ENCODE measurements at regions not wholly inside any gene's neighbourhood (a gene's known extent, or its start where the extent isn't known, plus 50 kb on each side); places are given as distances from the start of the nearest gene placed in this dataset.

DNA sequence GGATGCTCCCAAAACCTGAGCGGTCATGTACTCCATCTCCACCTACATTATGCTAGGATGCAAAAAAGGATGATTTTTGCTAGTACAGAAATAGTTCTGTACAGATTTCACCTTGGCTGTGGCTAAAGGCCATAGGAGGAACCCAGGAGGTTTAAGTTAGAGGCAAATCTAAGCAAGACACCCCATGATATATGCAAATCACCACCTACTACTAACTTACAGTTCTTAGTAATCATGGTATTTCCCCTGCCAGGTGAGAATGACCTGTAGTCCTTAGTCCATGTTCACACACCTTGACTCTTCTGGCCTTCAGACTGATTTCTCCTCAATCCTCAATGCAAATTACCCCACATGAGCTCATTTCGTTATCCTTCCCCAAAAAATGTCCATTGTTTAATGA lies 154.2 kb downstream of the IMPG2 start:
- no peaks in the 10 kb centered on the region for H3K4me1 Mint-ChIP-seq (ENCODE audit: low read depth, unreplicated experiment)
- H3K4me3 Mint-ChIP-seq (ENCODE audit: unreplicated experiment), result no peak overlapping the region
- intact Hi-C loops (cut with micrococcal nuclease; ENCODE audit: unreplicated experiment), result no loop called here
- peaks cover 10% of the 10 kb centered on the region for H3K27me3 Mint-ChIP-seq (ENCODE audit: insufficient read depth, unreplicated experiment)
- POLR2A ChIA-PET, result interaction anchor here (0.6 kb wide), 1 partner anchor 433 kb away, joined by 3 read pairs; no protein-coding TSS in a partner anchor
- H3K9me3 Mint-ChIP-seq (ENCODE audit: unreplicated experiment), result no peaks in the 10 kb centered on the region
- no peak overlapping the region for H3K27ac Mint-ChIP-seq (ENCODE audit: unreplicated experiment)
- no peaks in the 10 kb centered on the region for H3K27me3 ChIP-seq (replicated peaks; ENCODE audit: control insufficient read depth, insufficient read depth, low read length)
- no peak overlapping the region for H3K4me3 ChIP-seq (ENCODE audit: low read depth, low read length)
- BruUV-seq (replicated peaks), result no TSS peak
- DNase-seq, result no peak
- H3K4me1 ChIP-seq, result no peaks in the 10 kb centered on the region
- no peaks in the 10 kb centered on the region for H3K9me3 ChIP-seq
- H3K36me3 ChIP-seq (ENCODE audit: control insufficient read depth, insufficient read depth, low read length), result no peaks in the 10 kb centered on the region
- H3K36me3 Mint-ChIP-seq (ENCODE audit: insufficient read depth, unreplicated experiment), result no peaks in the 10 kb centered on the region
- CTCF ChIA-PET, result no interaction called here
- TF ChIP-seq, protein P1, sequence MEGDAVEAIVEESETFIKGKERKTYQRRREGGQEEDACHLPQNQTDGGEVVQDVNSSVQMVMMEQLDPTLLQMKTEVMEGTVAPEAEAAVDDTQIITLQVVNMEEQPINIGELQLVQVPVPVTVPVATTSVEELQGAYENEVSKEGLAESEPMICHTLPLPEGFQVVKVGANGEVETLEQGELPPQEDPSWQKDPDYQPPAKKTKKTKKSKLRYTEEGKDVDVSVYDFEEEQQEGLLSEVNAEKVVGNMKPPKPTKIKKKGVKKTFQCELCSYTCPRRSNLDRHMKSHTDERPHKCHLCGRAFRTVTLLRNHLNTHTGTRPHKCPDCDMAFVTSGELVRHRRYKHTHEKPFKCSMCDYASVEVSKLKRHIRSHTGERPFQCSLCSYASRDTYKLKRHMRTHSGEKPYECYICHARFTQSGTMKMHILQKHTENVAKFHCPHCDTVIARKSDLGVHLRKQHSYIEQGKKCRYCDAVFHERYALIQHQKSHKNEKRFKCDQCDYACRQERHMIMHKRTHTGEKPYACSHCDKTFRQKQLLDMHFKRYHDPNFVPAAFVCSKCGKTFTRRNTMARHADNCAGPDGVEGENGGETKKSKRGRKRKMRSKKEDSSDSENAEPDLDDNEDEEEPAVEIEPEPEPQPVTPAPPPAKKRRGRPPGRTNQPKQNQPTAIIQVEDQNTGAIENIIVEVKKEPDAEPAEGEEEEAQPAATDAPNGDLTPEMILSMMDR (IDR thresholded peaks at IDR 0.05; ENCODE audit: insufficient read depth in 1 of 2, low read depth in 1 of 2, low read length in 1 of 2, severe bottlenecking in 1 of 2, unreplicated experiment in 1 of 2), result no peak

GRCh38 chr3:101163554-101163953 lies 156.8 kb downstream of the IMPG2 start:
- no peaks in the 10 kb centered on the region for H3K9me3 Mint-ChIP-seq (ENCODE audit: unreplicated experiment)
- Histone ChIP-seq H3K4me3 (ENCODE audit: low read depth, low read length) (no peak overlapping the region), H3K27me3 (replicated peaks; ENCODE audit: control insufficient read depth, insufficient read depth, low read length) (no peaks in the 10 kb centered on the region), H3K9me3 (no peaks in the 10 kb centered on the region), H3K4me1 (no peaks in the 10 kb centered on the region), H3K36me3 (ENCODE audit: control insufficient read depth, insufficient read depth, low read length) (no peaks in the 10 kb centered on the region)
- ChIA-PET CTCF (no interaction called here), POLR2A (no interaction called here)
- no peaks in the 10 kb centered on the region for H3K36me3 Mint-ChIP-seq (ENCODE audit: insufficient read depth, unreplicated experiment)
- intact Hi-C loops (cut with micrococcal nuclease; ENCODE audit: unreplicated experiment), result no loop called here
- no peak overlapping the region for H3K27ac Mint-ChIP-seq (ENCODE audit: unreplicated experiment)
- no peak overlapping the region for H3K4me3 Mint-ChIP-seq (ENCODE audit: unreplicated experiment)
- peaks cover 7% of the 10 kb centered on the region for H3K27me3 Mint-ChIP-seq (ENCODE audit: insufficient read depth, unreplicated experiment)
- H3K4me1 Mint-ChIP-seq (ENCODE audit: low read depth, unreplicated experiment), result no peaks in the 10 kb centered on the region
- no peak for DNase-seq
- no TSS peak for BruUV-seq (replicated peaks)
- TF ChIP-seq, protein P1 (IDR thresholded peaks at IDR 0.05; ENCODE audit: insufficient read depth in 1 of 2, low read depth in 1 of 2, low read length in 1 of 2, severe bottlenecking in 1 of 2, unreplicated experiment in 1 of 2), result no peak

DNA sequence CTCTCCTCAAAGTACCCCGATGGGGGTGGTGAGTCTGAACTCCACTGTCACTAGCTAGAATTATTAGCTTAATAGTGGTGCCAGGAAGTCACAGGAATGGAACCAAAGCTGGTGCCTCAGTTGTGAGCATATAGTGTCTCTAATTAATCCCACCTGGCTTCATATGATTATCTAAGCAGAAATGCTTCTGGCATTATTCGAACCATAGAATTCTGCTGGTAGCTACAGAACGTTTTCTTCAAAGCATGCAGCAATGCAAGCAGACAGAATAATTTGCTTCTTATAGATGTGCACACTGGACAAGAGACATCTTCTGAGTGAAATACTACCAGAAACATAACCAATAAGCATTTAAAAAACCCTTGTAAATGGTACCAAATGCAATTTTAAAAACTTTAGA lies 160.9 kb downstream of the IMPG2 start:
- BruUV-seq (replicated peaks), result no TSS peak
- Mint-ChIP-seq H3K9me3 (ENCODE audit: unreplicated experiment) (no peaks in the 10 kb centered on the region), H3K27me3 (ENCODE audit: insufficient read depth, unreplicated experiment) (peaks cover 7% of the 10 kb centered on the region), H3K4me3 (ENCODE audit: unreplicated experiment) (no peak overlapping the region), H3K27ac (ENCODE audit: unreplicated experiment) (no peak overlapping the region), H3K4me1 (ENCODE audit: low read depth, unreplicated experiment) (no peaks in the 10 kb centered on the region), H3K36me3 (ENCODE audit: insufficient read depth, unreplicated experiment) (no peaks in the 10 kb centered on the region)
- Histone ChIP-seq H3K9me3 (no peaks in the 10 kb centered on the region), H3K36me3 (ENCODE audit: control insufficient read depth, insufficient read depth, low read length) (no peaks in the 10 kb centered on the region), H3K4me3 (ENCODE audit: low read depth, low read length) (no peak overlapping the region), H3K27me3 (replicated peaks; ENCODE audit: control insufficient read depth, insufficient read depth, low read length) (no peaks in the 10 kb centered on the region), H3K4me1 (no peaks in the 10 kb centered on the region)
- POLR2A ChIA-PET, result no interaction called here
- intact Hi-C loops (cut with micrococcal nuclease; ENCODE audit: unreplicated experiment), result no loop called here
- no peak for DNase-seq
- TF ChIP-seq, protein P1 (IDR thresholded peaks at IDR 0.05; ENCODE audit: insufficient read depth in 1 of 2, low read depth in 1 of 2, low read length in 1 of 2, severe bottlenecking in 1 of 2, unreplicated experiment in 1 of 2), result no peak
- CTCF ChIA-PET, result interaction anchor here (0.6 kb wide), 1 partner anchor 338 kb away, joined by 3 read pairs; no protein-coding TSS in a partner anchor

All from Caco-2 (cell line).